ENCODE measurements at regions not wholly inside any gene's neighbourhood (a gene's known extent, or its start where the extent isn't known, plus 50 kb on each side); places are given as distances from the start of the nearest gene placed in this dataset.
A peak's percentile ranks its signal among the peaks of the same experiment; 100 is the strongest.

GRCh38 chr20:22740829-22741228 is 156.5 kb upstream of the FOXA2 start:
- DNase-seq (ENCODE audit: low spot score) = no peak

- DNase-seq (ENCODE audit: low spot score) = no peak
Observed at GRCh38 chr20:22744341-22745193, 160.2 kb upstream of the FOXA2 start.

- DNase-seq (ENCODE audit: low spot score) = no peak
Observed at GRCh38 chr20:22745194-22745500, 160.8 kb upstream of the FOXA2 start.

- no peak for DNase-seq (ENCODE audit: low spot score)
Observed at GRCh38 chr20:22746957-22747356, 162.6 kb upstream of the FOXA2 start.

GRCh38 chr20:22752324-22752723 is 168.0 kb upstream of the FOXA2 start:
- DNase-seq (ENCODE audit: low spot score) = no peak

GRCh38 chr20:22757424-22758183 is 173.2 kb upstream of the FOXA2 start:
- DNase-seq (ENCODE audit: low spot score) = no peak

- no peak for DNase-seq (ENCODE audit: low spot score)
Observed at GRCh38 chr20:22758815-22759214, 174.4 kb upstream of the FOXA2 start.

GRCh38 chr20:22762576-22763256 is 178.3 kb upstream of the FOXA2 start:
- no peak for DNase-seq (ENCODE audit: low spot score)

- DNase-seq (ENCODE audit: low spot score) = peak; percentile 44
Observed at GRCh38 chr20:22763257-22763906, 179.0 kb upstream of the FOXA2 start.

GRCh38 chr20:22768266-22769178 is 184.2 kb upstream of the FOXA2 start:
- no peak for DNase-seq (ENCODE audit: low spot score)

GRCh38 chr20:22770241-22770800 is 185.9 kb upstream of the FOXA2 start:
- DNase-seq (ENCODE audit: low spot score) = no peak

- DNase-seq (ENCODE audit: low spot score) = no peak
Observed at GRCh38 chr20:22771706-22772105, 187.3 kb upstream of the FOXA2 start.

- no peak for DNase-seq (ENCODE audit: low spot score)
Observed at GRCh38 chr20:22773344-22773743, 189.0 kb upstream of the FOXA2 start.

GRCh38 chr20:22775256-22775655 is 190.9 kb upstream of the FOXA2 start:
- DNase-seq (ENCODE audit: low spot score) = no peak

GRCh38 chr20:22775671-22776139 is 191.3 kb upstream of the FOXA2 start:
- no peak for DNase-seq (ENCODE audit: low spot score)

- no peak for DNase-seq (ENCODE audit: low spot score)
Observed at GRCh38 chr20:22776369-22776768, 192.0 kb upstream of the FOXA2 start.

GRCh38 chr20:22779878-22780277 is 195.5 kb upstream of the FOXA2 start:
- DNase-seq (ENCODE audit: low spot score) = no peak

- DNase-seq (ENCODE audit: low spot score) = no peak
Observed at GRCh38 chr20:22781869-22782268, 197.5 kb upstream of the FOXA2 start.

- DNase-seq (ENCODE audit: low spot score) = no peak
Observed at GRCh38 chr20:22789676-22790075, 205.3 kb upstream of the FOXA2 start.

- DNase-seq (ENCODE audit: low spot score) = no peak
Observed at GRCh38 chr20:22791396-22791795, 207.0 kb upstream of the FOXA2 start.

Data from AG20443 (cell line).